Mesendoderm (in vitro differentiated cells): ENCODE measurements at regions not wholly inside any gene's neighbourhood (a gene's known extent, or its start where the extent isn't known, plus 50 kb on each side); places are given as distances from the start of the nearest gene placed in this dataset.

Experiments used
- DNase-seq: peaks from one replicate; pipeline ENCODE4 v3.0.0; 2013
- H2AK5ac ChIP-seq: 2 replicates; pipeline ENCODE4 v1.6.1; 2013; ENCODE audit warnings: low read length, inconsistent platforms
- H2BK120ac ChIP-seq: 2 replicates; pipeline ENCODE4 v1.6.1; 2013; ENCODE audit warnings: low read depth, mild to moderate bottlenecking, low read length, moderate library complexity, mixed read lengths
- H2BK15ac ChIP-seq: replicated peaks from 2 replicates; pipeline ENCODE4 v1.6.1; 2013; ENCODE audit warnings: low read depth, mild to moderate bottlenecking, moderate library complexity
- H2BK5ac ChIP-seq: 2 replicates; pipeline ENCODE4 v1.6.1; 2013; ENCODE audit warnings: low read length, inconsistent platforms
- H3K18ac ChIP-seq: 2 replicates; pipeline ENCODE4 v1.6.1; 2013; ENCODE audit warnings: mild to moderate bottlenecking, low read length, mixed read lengths
- H3K23ac ChIP-seq: one replicate; pipeline ENCODE4 v1.6.1; 2013; ENCODE audit warnings: low read length
- H3K27ac ChIP-seq: 2 replicates; pipeline ENCODE4 v1.5.1; 2013; ENCODE audit warnings: low read depth, mild to moderate bottlenecking, inconsistent platforms, low read length, moderate library complexity
- H3K27me3 ChIP-seq: 2 replicates; pipeline ENCODE4 v1.6.1; 2013; ENCODE audit warnings: low read length, control low read depth, mild to moderate bottlenecking, inconsistent platforms; ENCODE audit not compliant: insufficient read depth, poor library complexity
- H3K36me3 ChIP-seq: 2 replicates; pipeline ENCODE4 v1.6.1; 2013; ENCODE audit warnings: low read length, inconsistent platforms; ENCODE audit not compliant: control insufficient read depth, insufficient read depth
- H3K4ac ChIP-seq: one replicate; pipeline ENCODE4 v1.6.1; 2013; ENCODE audit warnings: low read depth, mild to moderate bottlenecking, low read length, moderate library complexity
- H3K4me1 ChIP-seq: 2 replicates; pipeline ENCODE4 v1.6.1; 2013; ENCODE audit warnings: low read depth, low read length, inconsistent platforms; ENCODE audit not compliant: control insufficient read depth
- H3K4me2 ChIP-seq: 2 replicates; pipeline ENCODE4 v1.6.1; 2013; ENCODE audit warnings: low read length
- H3K4me3 ChIP-seq: 2 replicates; pipeline ENCODE4 v1.5.1; 2013; ENCODE audit warnings: mild to moderate bottlenecking, low read length
- H3K56ac ChIP-seq: one replicate; pipeline ENCODE4 v1.6.1; 2013; ENCODE audit warnings: low read length
- H3K79me1 ChIP-seq: 2 replicates; pipeline ENCODE4 v1.6.1; 2013; ENCODE audit warnings: low read length, inconsistent platforms
- H3K79me2 ChIP-seq: 2 replicates; pipeline ENCODE4 v1.6.1; 2013; ENCODE audit warnings: mild to moderate bottlenecking, low read length; ENCODE audit not compliant: control insufficient read depth, insufficient read depth
- H3K9ac ChIP-seq: 2 replicates; pipeline ENCODE4 v1.6.1; 2013; ENCODE audit warnings: low read length, inconsistent platforms
- H4K5ac ChIP-seq: one replicate; pipeline ENCODE4 v1.6.1; 2013; ENCODE audit warnings: low read length
- H4K8ac ChIP-seq: one replicate; pipeline ENCODE4 v1.6.1; 2013; ENCODE audit warnings: low read depth, mild to moderate bottlenecking, control low read depth, low read length, moderate library complexity
- WGBS: extraction: QIAGEN DNeasy Blood & Tissue Kit; methylation state at CpG from one replicate; pipeline ENCODE4 v1.1.7; 2013; ENCODE audit warnings: low lambda C conversion rate, missing lambda C conversion rate; ENCODE audit not compliant: insufficient coverage; ENCODE audit errors: extremely low coverage; 5-methylcytosine and 5-hydroxymethylcytosine counted together

DNA sequence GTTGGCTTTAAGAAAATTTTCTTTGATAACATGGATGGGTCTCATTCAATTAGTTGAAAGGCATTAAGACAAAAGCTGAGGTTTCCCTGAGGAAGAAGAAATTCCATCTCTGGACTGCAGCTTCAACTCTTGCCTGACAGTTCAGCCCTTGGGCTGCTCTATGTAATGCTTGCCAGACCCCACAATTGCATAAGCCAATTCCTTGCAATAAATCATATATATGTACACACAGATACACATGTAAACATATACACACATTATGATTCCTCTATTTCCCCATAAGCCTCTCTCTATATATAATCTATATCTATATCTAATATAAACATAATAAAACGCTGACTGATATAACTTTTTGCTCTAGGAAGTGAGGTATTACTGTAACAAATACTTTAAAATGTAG, 301.5 kb upstream of the PRMT6 start:
- no peak overlapping the region for H2AK5ac ChIP-seq
- no peak overlapping the region for H2BK120ac ChIP-seq
- H3K79me1 ChIP-seq, result no peaks in the 10 kb centered on the region
- no peak for DNase-seq
- H3K4me2 ChIP-seq, result no peak overlapping the region
- no peak overlapping the region for H3K23ac ChIP-seq
- no peaks in the 10 kb centered on the region for H3K79me2 ChIP-seq
- H3K4me3 ChIP-seq, result no peak overlapping the region
- no peak overlapping the region for H2BK5ac ChIP-seq
- no peak overlapping the region for H3K18ac ChIP-seq
- H3K9ac ChIP-seq, result no peak overlapping the region
- no peak overlapping the region for H3K56ac ChIP-seq
- WGBS, result 100% methylated on average over 1 of the region's 1 CpG
- no peak overlapping the region for H4K5ac ChIP-seq
- H3K27me3 ChIP-seq, result no peaks in the 10 kb centered on the region
- H3K27ac ChIP-seq, result no peak overlapping the region
- H3K4me1 ChIP-seq, result no peaks in the 10 kb centered on the region
- H3K36me3 ChIP-seq, result no peaks in the 10 kb centered on the region
- H3K4ac ChIP-seq, result no peak overlapping the region
- no peak overlapping the region for H4K8ac ChIP-seq
- no peak overlapping the region for H2BK15ac ChIP-seq

GRCh38 chr1:106755682-106756406, 300.6 kb upstream of the PRMT6 start:
- no peak overlapping the region for H2BK5ac ChIP-seq
- H3K4ac ChIP-seq, result no peak overlapping the region
- no peak for DNase-seq
- no peak overlapping the region for H3K27ac ChIP-seq
- no CpG with 5 or more reads among the region's 1 CpG for WGBS
- H3K79me1 ChIP-seq, result no peaks in the 10 kb centered on the region
- H3K23ac ChIP-seq, result no peak overlapping the region
- H3K27me3 ChIP-seq, result no peaks in the 10 kb centered on the region
- H2AK5ac ChIP-seq, result no peak overlapping the region
- H3K4me1 ChIP-seq, result no peaks in the 10 kb centered on the region
- no peak overlapping the region for H4K5ac ChIP-seq
- no peak overlapping the region for H3K4me3 ChIP-seq
- H3K9ac ChIP-seq, result no peak overlapping the region
- H3K56ac ChIP-seq, result no peak overlapping the region
- H2BK15ac ChIP-seq, result no peak overlapping the region
- H3K4me2 ChIP-seq, result no peak overlapping the region
- H2BK120ac ChIP-seq, result no peak overlapping the region
- H3K18ac ChIP-seq, result no peak overlapping the region
- H3K36me3 ChIP-seq, result no peaks in the 10 kb centered on the region
- no peaks in the 10 kb centered on the region for H3K79me2 ChIP-seq
- H4K8ac ChIP-seq, result no peak overlapping the region

DNA sequence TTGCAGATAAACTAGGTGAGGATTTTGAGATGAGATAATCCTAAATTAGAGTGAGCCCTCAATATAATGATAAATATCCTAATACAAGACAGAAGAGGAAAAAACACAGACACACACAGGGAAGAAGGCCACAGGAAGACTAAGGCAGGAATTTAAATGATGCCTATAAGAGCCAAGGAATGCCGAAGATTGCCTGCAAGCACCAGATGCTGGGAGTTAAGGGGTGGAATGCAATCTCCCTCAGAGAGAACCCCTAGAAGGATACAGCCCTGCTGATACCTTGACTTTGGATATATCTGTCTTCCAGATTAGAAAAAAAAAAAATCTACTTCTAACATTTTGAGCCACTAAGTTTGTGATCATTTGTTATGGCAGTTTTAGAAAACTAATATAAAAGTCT, 299.7 kb upstream of the PRMT6 start:
- Histone ChIP-seq H3K79me1 (no peaks in the 10 kb centered on the region), H3K27me3 (no peaks in the 10 kb centered on the region), H3K9ac (no peak overlapping the region), H4K5ac (no peak overlapping the region), H4K8ac (no peak overlapping the region), H3K4me1 (no peaks in the 10 kb centered on the region), H3K4me3 (no peak overlapping the region), H3K36me3 (no peaks in the 10 kb centered on the region), H2BK120ac (no peak overlapping the region), H3K23ac (no peak overlapping the region), H3K27ac (no peak overlapping the region), H2BK5ac (no peak overlapping the region), H3K4ac (no peak overlapping the region), H2BK15ac (no peak overlapping the region), H3K79me2 (no peaks in the 10 kb centered on the region), H3K4me2 (no peak overlapping the region), H3K18ac (no peak overlapping the region), H2AK5ac (no peak overlapping the region), H3K56ac (no peak overlapping the region)
- WGBS, result no CpG with 5 or more reads among the region's 1 CpG
- peak; percentile 32 for DNase-seq

GRCh38 chr1:106768077-106768476, 288.4 kb upstream of the PRMT6 start:
- Histone ChIP-seq H3K36me3 (no peaks in the 10 kb centered on the region), H3K79me1 (no peaks in the 10 kb centered on the region), H3K18ac (no peak overlapping the region), H3K4me3 (no peak overlapping the region), H3K56ac (no peak overlapping the region), H3K4me2 (no peak overlapping the region), H2BK15ac (no peak overlapping the region), H3K79me2 (no peaks in the 10 kb centered on the region), H2BK5ac (no peak overlapping the region), H3K23ac (no peak overlapping the region), H3K4me1 (no peaks in the 10 kb centered on the region), H2BK120ac (no peak overlapping the region), H3K27me3 (no peaks in the 10 kb centered on the region), H2AK5ac (no peak overlapping the region), H4K5ac (no peak overlapping the region), H3K27ac (no peak overlapping the region), H3K4ac (no peak overlapping the region), H4K8ac (no peak overlapping the region), H3K9ac (no peak overlapping the region)
- no CpG with 5 or more reads among the region's 2 CpGs for WGBS
- no peak for DNase-seq

GRCh38 chr1:106768501-106768900, 288.0 kb upstream of the PRMT6 start:
- Histone ChIP-seq H2AK5ac (no peak overlapping the region), H2BK5ac (no peak overlapping the region), H3K23ac (no peak overlapping the region), H3K4me2 (no peak overlapping the region), H3K79me2 (no peaks in the 10 kb centered on the region), H3K27me3 (no peaks in the 10 kb centered on the region), H3K4me3 (no peak overlapping the region), H3K9ac (no peak overlapping the region), H3K36me3 (no peaks in the 10 kb centered on the region), H3K4ac (no peak overlapping the region), H4K5ac (no peak overlapping the region), H2BK120ac (no peak overlapping the region), H3K27ac (no peak overlapping the region), H3K4me1 (no peaks in the 10 kb centered on the region), H3K56ac (no peak overlapping the region), H3K79me1 (no peaks in the 10 kb centered on the region), H4K8ac (no peak overlapping the region), H3K18ac (no peak overlapping the region), H2BK15ac (no peak overlapping the region)
- no peak for DNase-seq
- WGBS, result 100% methylated on average over 1 of the region's 2 CpGs

DNA sequence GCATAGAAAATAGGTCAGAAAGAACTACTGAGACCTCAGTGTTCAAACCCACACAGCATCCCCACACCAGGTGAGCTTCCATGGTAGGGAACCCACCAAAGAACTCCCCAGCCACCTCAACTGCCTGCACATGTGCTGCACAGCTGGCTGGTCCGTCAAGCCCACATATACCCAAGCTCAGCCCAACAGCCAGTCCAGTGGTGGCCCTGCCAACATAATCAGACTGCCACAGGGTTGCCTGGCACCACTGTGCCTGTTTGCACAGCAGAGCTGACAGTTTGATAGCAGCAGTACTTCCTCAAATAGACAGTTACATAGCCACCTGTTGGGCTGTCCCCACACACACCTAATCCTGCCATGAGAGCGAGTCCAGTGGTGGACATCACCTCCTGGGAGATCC, 283.3 kb upstream of the PRMT6 start:
- no peak overlapping the region for H3K9ac ChIP-seq
- no peak overlapping the region for H2BK15ac ChIP-seq

More for the DNA sequence above, 283.3 kb upstream of the PRMT6 start:
- no peak overlapping the region for H3K4me2 ChIP-seq
- no peak overlapping the region for H3K23ac ChIP-seq
- no peak overlapping the region for H3K4ac ChIP-seq
- DNase-seq, result no peak
- no peak overlapping the region for H2BK120ac ChIP-seq
- no peak overlapping the region for H3K18ac ChIP-seq
- no peak overlapping the region for H3K27ac ChIP-seq
- no peak overlapping the region for H2BK5ac ChIP-seq
- no peaks in the 10 kb centered on the region for H3K79me2 ChIP-seq
- H3K4me1 ChIP-seq, result no peaks in the 10 kb centered on the region
- no peak overlapping the region for H2AK5ac ChIP-seq
- H3K79me1 ChIP-seq, result no peaks in the 10 kb centered on the region
- H4K8ac ChIP-seq, result no peak overlapping the region
- WGBS, result no CpG with 5 or more reads among the region's 2 CpGs
- no peaks in the 10 kb centered on the region for H3K27me3 ChIP-seq
- no peak overlapping the region for H3K56ac ChIP-seq
- H4K5ac ChIP-seq, result no peak overlapping the region
- no peaks in the 10 kb centered on the region for H3K36me3 ChIP-seq
- no peak overlapping the region for H3K4me3 ChIP-seq
